Duodenal mucosa (tissue), 2 donors: ENCODE measurements at regions not wholly inside any gene's neighbourhood (a gene's known extent, or its start where the extent isn't known, plus 50 kb on each side); places are given as distances from the start of the nearest gene placed in this dataset.
"Not testable (repeated sequence)": the region's sequence is repeated elsewhere in the genome, so short reads cannot be mapped to it uniquely, and the experiment has no call there.

Experiments
- H3K27ac ChIP-seq: one replicate; pipeline ENCODE4 v1.7.0; 2013; ENCODE audit warnings: low read depth, low read length
- H3K27me3 ChIP-seq, 2 donors: one replicate each; pipeline ENCODE4 v1.7.0; 2013; ENCODE audit warnings: low read length in 2 of 2, control low read depth in 1 of 2; ENCODE audit not compliant: insufficient read depth in 2 of 2, control insufficient read depth in 1 of 2
- H3K36me3 ChIP-seq, 2 donors: one replicate each; pipeline ENCODE4 v1.7.0; 2013; ENCODE audit warnings: low read length in 2 of 2, control low read depth in 1 of 2; ENCODE audit not compliant: insufficient read depth in 2 of 2, control insufficient read depth in 1 of 2
- H3K4me1 ChIP-seq, 2 donors: one replicate each; pipeline ENCODE4 v1.7.0; 2013; ENCODE audit warnings: low read length in 2 of 2, control low read depth in 1 of 2; ENCODE audit not compliant: insufficient read depth in 2 of 2, control insufficient read depth in 1 of 2
- H3K4me3 ChIP-seq, 2 donors: one replicate each; pipeline ENCODE4 v1.7.0; 2013; ENCODE audit warnings: low read length in 2 of 2, low read depth in 1 of 2
- H3K9ac ChIP-seq, 2 donors: one replicate each; pipeline ENCODE4 v1.7.0; 2013; ENCODE audit warnings: low read length in 2 of 2, low read depth in 1 of 2
- H3K9me3 ChIP-seq, 2 donors: one replicate each; pipeline ENCODE4 v1.7.0; 2013; ENCODE audit warnings: low read length in 2 of 2, control low read depth in 1 of 2; ENCODE audit not compliant: control insufficient read depth in 1 of 2

GRCh38 chr2:228590681-228591080 is 409.2 kb upstream of the SPHKAP start:
- H3K9ac ChIP-seq: no peak overlapping the region
- no peaks in the 10 kb centered on the region for H3K4me1 ChIP-seq
- no peak overlapping the region for H3K4me3 ChIP-seq
- no peaks in the 10 kb centered on the region for H3K27me3 ChIP-seq
- no peaks in the 10 kb centered on the region for H3K36me3 ChIP-seq
- no peak overlapping the region for H3K27ac ChIP-seq
- H3K9me3 ChIP-seq: no peaks in the 10 kb centered on the region

GRCh38 chr2:228589115-228589514 is 407.6 kb upstream of the SPHKAP start:
- no peak overlapping the region for H3K27ac ChIP-seq
- H3K27me3 ChIP-seq: no peaks in the 10 kb centered on the region
- H3K9ac ChIP-seq: no peak overlapping the region
- H3K4me3 ChIP-seq: no peak overlapping the region
- H3K9me3 ChIP-seq: no peaks in the 10 kb centered on the region
- H3K36me3 ChIP-seq: no peaks in the 10 kb centered on the region
- no peaks in the 10 kb centered on the region for H3K4me1 ChIP-seq

GRCh38 chr2:228581731-228582130 is 400.2 kb upstream of the SPHKAP start:
- Histone ChIP-seq H3K4me3 (no peak overlapping the region), H3K36me3 (no peaks in the 10 kb centered on the region), H3K27me3 (no peaks in the 10 kb centered on the region), H3K9ac (no peak overlapping the region), H3K27ac (no peak overlapping the region), H3K4me1 (no peaks in the 10 kb centered on the region), H3K9me3 (no peaks in the 10 kb centered on the region)

- Histone ChIP-seq H3K36me3 (no peaks in the 10 kb centered on the region), H3K9ac (no peak overlapping the region), H3K4me3 (no peak overlapping the region), H3K9me3 (no peaks in the 10 kb centered on the region), H3K4me1 (no peaks in the 10 kb centered on the region), H3K27me3 (no peaks in the 10 kb centered on the region), H3K27ac (no peak overlapping the region)
Observed at GRCh38 chr2:228575897-228576296, 394.4 kb upstream of the SPHKAP start.

- H3K27me3 ChIP-seq, H3K4me3 ChIP-seq, H3K9me3 ChIP-seq, H3K9ac ChIP-seq, H3K4me1 ChIP-seq, H3K27ac ChIP-seq, H3K36me3 ChIP-seq: not testable (repeated sequence)
Observed at GRCh38 chr2:228568275-228568674, 386.8 kb upstream of the SPHKAP start.

GRCh38 chr2:228561816-228562215 is 380.3 kb upstream of the SPHKAP start:
- no peak overlapping the region for H3K27ac ChIP-seq
- no peaks in the 10 kb centered on the region for H3K27me3 ChIP-seq
- H3K36me3 ChIP-seq: no peaks in the 10 kb centered on the region
- no peak overlapping the region for H3K4me3 ChIP-seq
- no peaks in the 10 kb centered on the region for H3K4me1 ChIP-seq
- no peak overlapping the region for H3K9ac ChIP-seq
- no peaks in the 10 kb centered on the region for H3K9me3 ChIP-seq

- no peaks in the 10 kb centered on the region for H3K4me1 ChIP-seq
- no peaks in the 10 kb centered on the region for H3K9me3 ChIP-seq
- H3K4me3 ChIP-seq: no peak overlapping the region
Observed at GRCh38 chr2:228559774-228560415, 378.4 kb upstream of the SPHKAP start.

GRCh38 chr2:228556717-228557116 is 375.2 kb upstream of the SPHKAP start:
- H3K27me3 ChIP-seq: no peaks in the 10 kb centered on the region

More at GRCh38 chr2:228559774-228560415, 378.4 kb upstream of the SPHKAP start:
- H3K27ac ChIP-seq: no peak overlapping the region
- no peaks in the 10 kb centered on the region for H3K27me3 ChIP-seq
- H3K36me3 ChIP-seq: no peaks in the 10 kb centered on the region
- H3K9ac ChIP-seq: no peak overlapping the region

GRCh38 chr2:228549441-228550007 is 368.0 kb upstream of the SPHKAP start:
- H3K27ac ChIP-seq: no peak overlapping the region
- H3K9ac ChIP-seq: no peak overlapping the region
- no peaks in the 10 kb centered on the region for H3K27me3 ChIP-seq
- no peak overlapping the region for H3K4me3 ChIP-seq
- H3K4me1 ChIP-seq: no peaks in the 10 kb centered on the region
- H3K9me3 ChIP-seq: no peaks in the 10 kb centered on the region
- no peaks in the 10 kb centered on the region for H3K36me3 ChIP-seq

More at GRCh38 chr2:228556717-228557116, 375.2 kb upstream of the SPHKAP start:
- H3K9me3 ChIP-seq: no peaks in the 10 kb centered on the region
- no peak overlapping the region for H3K27ac ChIP-seq
- no peaks in the 10 kb centered on the region for H3K36me3 ChIP-seq
- H3K9ac ChIP-seq: no peak overlapping the region
- no peak overlapping the region for H3K4me3 ChIP-seq
- no peaks in the 10 kb centered on the region for H3K4me1 ChIP-seq

- H3K4me3 ChIP-seq: no peak overlapping the region
- no peaks in the 10 kb centered on the region for H3K27me3 ChIP-seq
- no peaks in the 10 kb centered on the region for H3K4me1 ChIP-seq
- H3K9me3 ChIP-seq: no peaks in the 10 kb centered on the region
- no peaks in the 10 kb centered on the region for H3K36me3 ChIP-seq
- H3K27ac ChIP-seq: no peak overlapping the region
- H3K9ac ChIP-seq: no peak overlapping the region
Observed at GRCh38 chr2:228548230-228548629, 366.7 kb upstream of the SPHKAP start.
